Prostate gland (tissue), 2 donors: ENCODE measurements at regions not wholly inside any gene's neighbourhood (a gene's known extent, or its start where the extent isn't known, plus 50 kb on each side); places are given as distances from the start of the nearest gene placed in this dataset.

Source experiments
- POLR2A ChIP-seq: fragments of 450-650 bp; IDR thresholded peaks from one replicate; pipeline ENCODE4 v1.6.1; 2016; ENCODE audit warnings: antibody characterized with exemption, mild to moderate bottlenecking
- TF ChIP-seq, protein P1 (sequence below), 4 experiments: fragments of 200-600 bp in 2 of 4; fragments of 450-650 bp in 2 of 4; sonication (generic) in 2 of 4; IDR thresholded peaks; 1 replicate in 3 of 4; 2 replicates in 1 of 4; pipeline ENCODE4 v1.5.1; 2016 to 2019; ENCODE audit warnings: antibody characterized with exemption in 4 of 4, mild to moderate bottlenecking in 2 of 4, moderate library complexity in 2 of 4

DNA sequence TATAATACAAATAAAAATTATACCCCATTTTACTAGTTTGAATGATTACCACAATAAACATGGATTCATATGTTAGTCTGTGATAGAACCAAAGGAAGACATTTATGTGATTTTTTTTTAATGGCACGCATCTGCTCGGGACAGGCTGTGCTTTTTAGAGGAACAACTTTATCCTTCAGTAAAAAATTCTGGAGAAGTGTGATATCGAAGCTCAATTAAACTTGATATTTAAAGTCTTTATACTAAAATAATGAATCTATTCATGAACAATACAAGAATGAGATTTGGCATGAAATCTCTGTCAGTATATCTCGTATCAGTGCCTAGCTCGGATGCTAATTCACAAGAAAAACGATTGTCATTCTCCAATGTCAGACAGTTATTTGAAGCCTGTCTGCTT, 230.8 kb upstream of the ZNF717 start:
- TF ChIP-seq, protein P1, sequence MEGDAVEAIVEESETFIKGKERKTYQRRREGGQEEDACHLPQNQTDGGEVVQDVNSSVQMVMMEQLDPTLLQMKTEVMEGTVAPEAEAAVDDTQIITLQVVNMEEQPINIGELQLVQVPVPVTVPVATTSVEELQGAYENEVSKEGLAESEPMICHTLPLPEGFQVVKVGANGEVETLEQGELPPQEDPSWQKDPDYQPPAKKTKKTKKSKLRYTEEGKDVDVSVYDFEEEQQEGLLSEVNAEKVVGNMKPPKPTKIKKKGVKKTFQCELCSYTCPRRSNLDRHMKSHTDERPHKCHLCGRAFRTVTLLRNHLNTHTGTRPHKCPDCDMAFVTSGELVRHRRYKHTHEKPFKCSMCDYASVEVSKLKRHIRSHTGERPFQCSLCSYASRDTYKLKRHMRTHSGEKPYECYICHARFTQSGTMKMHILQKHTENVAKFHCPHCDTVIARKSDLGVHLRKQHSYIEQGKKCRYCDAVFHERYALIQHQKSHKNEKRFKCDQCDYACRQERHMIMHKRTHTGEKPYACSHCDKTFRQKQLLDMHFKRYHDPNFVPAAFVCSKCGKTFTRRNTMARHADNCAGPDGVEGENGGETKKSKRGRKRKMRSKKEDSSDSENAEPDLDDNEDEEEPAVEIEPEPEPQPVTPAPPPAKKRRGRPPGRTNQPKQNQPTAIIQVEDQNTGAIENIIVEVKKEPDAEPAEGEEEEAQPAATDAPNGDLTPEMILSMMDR (IDR thresholded peaks at IDR 0.05): no peak
- TF ChIP-seq POLR2A: no peak
